ENCODE measurements at regions not wholly inside any gene's neighbourhood (a gene's known extent, or its start where the extent isn't known, plus 50 kb on each side); places are given as distances from the start of the nearest gene placed in this dataset.

DNA sequence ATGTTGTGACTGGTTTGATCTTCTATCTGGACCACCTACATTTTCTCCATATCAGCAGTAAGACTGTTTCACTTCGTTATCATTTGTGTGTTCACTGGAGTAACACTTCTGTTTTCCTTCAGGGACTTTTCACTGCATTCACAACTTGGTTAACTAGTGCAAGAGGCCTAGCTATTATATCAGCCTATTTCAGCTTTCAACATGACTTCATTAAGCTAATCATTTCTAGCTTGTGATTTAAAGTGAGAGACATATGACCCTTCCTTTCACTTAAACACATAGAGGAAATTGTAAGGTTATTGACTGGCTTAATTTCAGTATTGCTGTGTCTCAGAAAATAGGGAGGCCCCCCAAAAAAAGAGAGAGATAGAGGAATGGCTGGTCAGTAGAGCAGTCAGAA, 622.8 kb upstream of the NRSN1 start:
- H3K4me2 ChIP-seq (ENCODE audit: low read depth, low read length, poor library complexity, severe bottlenecking), result no peak overlapping the region
- no peaks in the 10 kb centered on the region for H3K4me1 ChIP-seq (ENCODE audit: insufficient read depth, low read length, poor library complexity, severe bottlenecking)
- no peaks in the 10 kb centered on the region for H3K36me3 ChIP-seq (ENCODE audit: insufficient read depth, low read length)
- no peaks in the 10 kb centered on the region for H3K9me2 ChIP-seq (replicated peaks; ENCODE audit: low read depth, low read length)
- H3K4me3 ChIP-seq (ENCODE audit: low read length, poor library complexity, severe bottlenecking), result no peak overlapping the region
- H3K9ac ChIP-seq (ENCODE audit: low read depth, low read length, poor library complexity, severe bottlenecking), result no peak overlapping the region
- H4K20me1 ChIP-seq (ENCODE audit: insufficient read depth, low read length, poor library complexity, severe bottlenecking), result no peaks in the 10 kb centered on the region
- TF ChIP-seq, protein P1, sequence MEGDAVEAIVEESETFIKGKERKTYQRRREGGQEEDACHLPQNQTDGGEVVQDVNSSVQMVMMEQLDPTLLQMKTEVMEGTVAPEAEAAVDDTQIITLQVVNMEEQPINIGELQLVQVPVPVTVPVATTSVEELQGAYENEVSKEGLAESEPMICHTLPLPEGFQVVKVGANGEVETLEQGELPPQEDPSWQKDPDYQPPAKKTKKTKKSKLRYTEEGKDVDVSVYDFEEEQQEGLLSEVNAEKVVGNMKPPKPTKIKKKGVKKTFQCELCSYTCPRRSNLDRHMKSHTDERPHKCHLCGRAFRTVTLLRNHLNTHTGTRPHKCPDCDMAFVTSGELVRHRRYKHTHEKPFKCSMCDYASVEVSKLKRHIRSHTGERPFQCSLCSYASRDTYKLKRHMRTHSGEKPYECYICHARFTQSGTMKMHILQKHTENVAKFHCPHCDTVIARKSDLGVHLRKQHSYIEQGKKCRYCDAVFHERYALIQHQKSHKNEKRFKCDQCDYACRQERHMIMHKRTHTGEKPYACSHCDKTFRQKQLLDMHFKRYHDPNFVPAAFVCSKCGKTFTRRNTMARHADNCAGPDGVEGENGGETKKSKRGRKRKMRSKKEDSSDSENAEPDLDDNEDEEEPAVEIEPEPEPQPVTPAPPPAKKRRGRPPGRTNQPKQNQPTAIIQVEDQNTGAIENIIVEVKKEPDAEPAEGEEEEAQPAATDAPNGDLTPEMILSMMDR (conservative IDR thresholded peaks at IDR 0.05; ENCODE audit: low read length), result no peak
- no peak for TF ChIP-seq EZH2phosphoT487 (IDR thresholded peaks at IDR 0.05; ENCODE audit: borderline replicate concordance)
- H3K27me3 ChIP-seq (ENCODE audit: insufficient read depth, low read length, poor library complexity, severe bottlenecking), result no peaks in the 10 kb centered on the region
- no peaks in the 10 kb centered on the region for H3F3A ChIP-seq (ENCODE audit: low read depth)
- H3K79me2 ChIP-seq (ENCODE audit: insufficient read depth, low read length), result no peaks in the 10 kb centered on the region
- no peaks in the 10 kb centered on the region for H3K9me3 ChIP-seq (ENCODE audit: insufficient read depth, low read depth, low read length)
- H2AFZ ChIP-seq (ENCODE audit: low read length), result no peak overlapping the region

DNA sequence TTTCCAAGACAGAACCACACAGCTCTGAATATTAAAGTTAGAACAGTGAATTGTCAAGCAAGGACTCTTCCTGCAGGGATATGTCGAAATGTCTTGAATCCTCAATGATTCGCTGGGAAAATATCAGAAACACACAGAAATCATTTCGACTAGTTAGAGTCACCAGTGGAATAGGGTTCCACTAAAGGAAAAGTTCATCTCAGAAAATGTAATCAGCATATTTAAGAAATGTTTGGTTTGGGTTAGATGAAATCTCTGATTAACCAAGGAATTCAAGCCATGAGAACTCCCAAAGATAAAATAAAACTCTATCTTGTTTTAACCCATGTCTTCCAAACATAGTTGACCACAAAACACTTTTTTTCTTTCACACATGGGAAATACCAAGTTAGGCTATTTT, 621.0 kb upstream of the NRSN1 start:
- no peaks in the 10 kb centered on the region for H3K36me3 ChIP-seq (ENCODE audit: insufficient read depth, low read length)
- no peak for TF ChIP-seq EZH2phosphoT487 (IDR thresholded peaks at IDR 0.05; ENCODE audit: borderline replicate concordance)
- TF ChIP-seq, protein P1 (conservative IDR thresholded peaks at IDR 0.05; ENCODE audit: low read length), result no peak
- H3K4me2 ChIP-seq (ENCODE audit: low read depth, low read length, poor library complexity, severe bottlenecking), result no peak overlapping the region

DNA sequence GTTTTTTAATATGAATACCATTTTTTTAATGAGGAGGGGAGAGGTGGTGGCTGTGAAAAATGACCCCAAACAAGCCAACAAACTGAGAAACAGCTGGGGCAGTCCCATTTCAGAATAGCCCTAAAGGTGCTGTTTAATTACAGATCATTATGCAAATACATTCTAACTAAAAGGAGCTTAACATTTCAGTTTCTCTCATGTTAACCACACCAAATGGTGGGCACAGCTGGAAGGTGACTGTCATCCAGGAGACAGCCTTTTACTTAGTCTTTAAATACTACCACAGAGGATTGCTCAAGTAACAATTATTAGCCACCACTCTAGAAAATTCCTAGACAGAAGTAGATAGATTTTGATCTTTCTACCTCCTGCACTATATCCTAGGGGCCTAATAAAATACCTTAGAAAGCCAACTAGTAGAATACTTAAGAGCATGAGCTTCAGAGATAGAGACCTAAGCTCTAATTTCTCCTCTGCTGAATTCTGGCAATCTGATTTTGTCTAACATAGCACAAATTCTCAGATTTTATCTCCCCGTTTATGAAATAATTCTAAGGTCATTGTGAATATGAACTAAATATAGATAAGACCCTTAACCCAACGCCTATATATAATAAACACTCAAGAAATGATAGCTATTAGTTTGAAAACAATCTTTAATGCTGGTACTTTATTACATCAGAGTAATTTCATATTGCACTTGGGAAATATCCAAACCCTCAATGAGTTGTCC, 615.1 kb upstream of the NRSN1 start:
- no peaks in the 10 kb centered on the region for H3F3A ChIP-seq (ENCODE audit: low read depth)
- no peaks in the 10 kb centered on the region for H3K27me3 ChIP-seq (ENCODE audit: insufficient read depth, low read length, poor library complexity, severe bottlenecking)
- TF ChIP-seq, protein P1 (conservative IDR thresholded peaks at IDR 0.05; ENCODE audit: low read length), result no peak
- no peak for TF ChIP-seq EZH2phosphoT487 (IDR thresholded peaks at IDR 0.05; ENCODE audit: borderline replicate concordance)
- H3K9me2 ChIP-seq (replicated peaks; ENCODE audit: low read depth, low read length), result no peaks in the 10 kb centered on the region
- H3K9me3 ChIP-seq (ENCODE audit: insufficient read depth, low read depth, low read length), result no peaks in the 10 kb centered on the region
- no peak overlapping the region for H3K9ac ChIP-seq (ENCODE audit: low read depth, low read length, poor library complexity, severe bottlenecking)
- no peak overlapping the region for H3K4me3 ChIP-seq (ENCODE audit: low read length, poor library complexity, severe bottlenecking)
- no peaks in the 10 kb centered on the region for H3K4me1 ChIP-seq (ENCODE audit: insufficient read depth, low read length, poor library complexity, severe bottlenecking)
- H3K79me2 ChIP-seq (ENCODE audit: insufficient read depth, low read length), result no peaks in the 10 kb centered on the region
- H2AFZ ChIP-seq (ENCODE audit: low read length), result no peak overlapping the region
- H3K36me3 ChIP-seq (ENCODE audit: insufficient read depth, low read length), result no peaks in the 10 kb centered on the region
- no peak overlapping the region for H3K4me2 ChIP-seq (ENCODE audit: low read depth, low read length, poor library complexity, severe bottlenecking)
- H4K20me1 ChIP-seq (ENCODE audit: insufficient read depth, low read length, poor library complexity, severe bottlenecking), result no peaks in the 10 kb centered on the region

More for the DNA sequence above, 621.0 kb upstream of the NRSN1 start:
- Histone ChIP-seq H3K9ac (ENCODE audit: low read depth, low read length, poor library complexity, severe bottlenecking) (no peak overlapping the region), H3K27me3 (ENCODE audit: insufficient read depth, low read length, poor library complexity, severe bottlenecking) (no peaks in the 10 kb centered on the region), H3K79me2 (ENCODE audit: insufficient read depth, low read length) (no peaks in the 10 kb centered on the region), H4K20me1 (ENCODE audit: insufficient read depth, low read length, poor library complexity, severe bottlenecking) (no peaks in the 10 kb centered on the region), H3K4me3 (ENCODE audit: low read length, poor library complexity, severe bottlenecking) (no peak overlapping the region), H3K4me1 (ENCODE audit: insufficient read depth, low read length, poor library complexity, severe bottlenecking) (no peaks in the 10 kb centered on the region), H2AFZ (ENCODE audit: low read length) (no peak overlapping the region), H3F3A (ENCODE audit: low read depth) (no peaks in the 10 kb centered on the region), H3K9me3 (ENCODE audit: insufficient read depth, low read depth, low read length) (no peaks in the 10 kb centered on the region), H3K9me2 (replicated peaks; ENCODE audit: low read depth, low read length) (no peaks in the 10 kb centered on the region)

Measured in Loucy (cell line).